Endothelial cell of umbilical vein (primary cell): ENCODE measurements at regions not wholly inside any gene's neighbourhood (a gene's known extent, or its start where the extent isn't known, plus 50 kb on each side); places are given as distances from the start of the nearest gene placed in this dataset.

Experiments
- EZH2 ChIP-seq: IDR thresholded peaks from 2 replicates; pipeline ENCODE4 v1.6.1; 2012; ENCODE audit warnings: borderline replicate concordance, low read depth, mild to moderate bottlenecking, moderate library complexity, low read length, inconsistent platforms; ENCODE audit not compliant: severe bottlenecking
- JUN ChIP-seq: IDR thresholded peaks from 2 replicates; pipeline ENCODE4 v1.6.1; 2011; ENCODE audit warnings: borderline replicate concordance, low read depth; ENCODE audit not compliant: insufficient read length, insufficient read depth
- MYC ChIP-seq: IDR thresholded peaks from one replicate; pipeline ENCODE4 v1.6.1; 2011; ENCODE audit warnings: mild to moderate bottlenecking, low read depth, low read length
- POLR2A ChIP-seq: IDR thresholded peaks from 2 replicates; pipeline ENCODE4 v1.6.1; 2012; ENCODE audit warnings: low read depth, mild to moderate bottlenecking, control low read depth, low read length
- POLR2AphosphoS5 ChIP-seq: IDR thresholded peaks from 2 replicates; pipeline ENCODE4 v1.6.1; 2012; ENCODE audit warnings: low read depth, mild to moderate bottlenecking, control low read depth, low read length, moderate library complexity; ENCODE audit not compliant: insufficient read depth
- TF ChIP-seq, protein P1 (sequence below), 2 donors: IDR thresholded peaks; 1 replicate in 1 of 2; 2 replicates in 1 of 2; pipeline ENCODE4 v1.5.1; 2011; ENCODE audit warnings: low read length in 2 of 2, mild to moderate bottlenecking in 2 of 2, moderate library complexity in 2 of 2, control low read depth in 1 of 2, inconsistent platforms in 1 of 2, low read depth in 1 of 2; ENCODE audit not compliant: insufficient read depth in 1 of 2; ENCODE audit errors: extremely low read depth in 1 of 2

DNA sequence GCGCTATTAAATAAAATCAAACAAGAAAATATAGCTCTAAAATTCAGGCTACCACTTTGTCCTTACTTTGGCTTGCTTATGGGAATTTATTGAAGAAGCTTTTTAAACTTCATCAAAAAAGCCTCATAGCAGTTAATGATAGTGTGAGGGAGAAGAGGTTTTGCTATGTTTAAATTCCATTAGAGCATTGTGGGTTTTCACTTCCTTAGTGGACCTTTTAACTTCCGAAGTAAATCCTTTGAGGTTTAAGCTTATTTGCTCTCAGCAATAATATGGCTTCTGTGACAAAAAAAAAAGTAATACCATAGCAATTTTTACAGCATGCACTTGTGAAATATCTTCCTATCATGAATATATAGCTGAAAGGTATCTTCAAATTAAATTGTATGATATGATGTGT, 120.2 kb upstream of the NDST4 start:
- TF ChIP-seq, protein P1, sequence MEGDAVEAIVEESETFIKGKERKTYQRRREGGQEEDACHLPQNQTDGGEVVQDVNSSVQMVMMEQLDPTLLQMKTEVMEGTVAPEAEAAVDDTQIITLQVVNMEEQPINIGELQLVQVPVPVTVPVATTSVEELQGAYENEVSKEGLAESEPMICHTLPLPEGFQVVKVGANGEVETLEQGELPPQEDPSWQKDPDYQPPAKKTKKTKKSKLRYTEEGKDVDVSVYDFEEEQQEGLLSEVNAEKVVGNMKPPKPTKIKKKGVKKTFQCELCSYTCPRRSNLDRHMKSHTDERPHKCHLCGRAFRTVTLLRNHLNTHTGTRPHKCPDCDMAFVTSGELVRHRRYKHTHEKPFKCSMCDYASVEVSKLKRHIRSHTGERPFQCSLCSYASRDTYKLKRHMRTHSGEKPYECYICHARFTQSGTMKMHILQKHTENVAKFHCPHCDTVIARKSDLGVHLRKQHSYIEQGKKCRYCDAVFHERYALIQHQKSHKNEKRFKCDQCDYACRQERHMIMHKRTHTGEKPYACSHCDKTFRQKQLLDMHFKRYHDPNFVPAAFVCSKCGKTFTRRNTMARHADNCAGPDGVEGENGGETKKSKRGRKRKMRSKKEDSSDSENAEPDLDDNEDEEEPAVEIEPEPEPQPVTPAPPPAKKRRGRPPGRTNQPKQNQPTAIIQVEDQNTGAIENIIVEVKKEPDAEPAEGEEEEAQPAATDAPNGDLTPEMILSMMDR (IDR thresholded peaks at IDR 0.05; ENCODE audit: extremely low read depth in 1 of 2, insufficient read depth in 1 of 2, low read depth in 1 of 2, low read length in 2 of 2) = no peak
- TF ChIP-seq EZH2 = no peak
- TF ChIP-seq POLR2AphosphoS5 = no peak
- no peak for TF ChIP-seq MYC
- no peak for TF ChIP-seq POLR2A
- TF ChIP-seq JUN = no peak
